Cerebellar cortex (tissue), 1 donor: ENCODE measurements at regions not wholly inside any gene's neighbourhood (a gene's known extent, or its start where the extent isn't known, plus 50 kb on each side); places are given as distances from the start of the nearest gene placed in this dataset.
A peak's percentile ranks its signal among the peaks of the same experiment; 100 is the strongest.

Experiments
- DNase-seq: peaks from one replicate; pipeline ENCODE4 v3.0.0-alpha.2; 2015; ENCODE audit warnings: low spot score

GRCh38 chr4:1511441-1512041, 105.3 kb upstream of the NKX1-1 start:
- DNase-seq, result peak; percentile 26

DNA sequence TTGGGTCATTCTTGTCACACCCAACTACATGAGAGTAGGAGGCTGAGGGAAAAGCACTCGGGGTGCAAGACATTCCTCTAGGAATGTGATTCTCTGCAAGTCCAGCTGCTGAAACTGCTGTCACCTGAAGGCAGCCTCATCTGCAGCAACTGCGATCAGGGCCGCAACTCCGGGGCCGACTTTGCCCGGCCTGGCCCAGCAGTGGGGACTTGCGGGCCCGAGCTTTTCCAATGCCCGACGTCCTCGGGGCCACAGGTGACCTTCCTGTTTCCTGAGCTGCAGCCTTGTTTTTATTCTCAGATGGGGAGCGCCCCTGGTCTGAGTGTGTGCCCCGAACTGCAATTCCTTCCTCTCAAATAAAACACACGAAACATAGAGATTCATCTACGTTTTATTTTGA, 104.7 kb upstream of the NKX1-1 start:
- no peak for DNase-seq

GRCh38 chr4:1509366-1509765, 103.1 kb upstream of the NKX1-1 start:
- DNase-seq, result no peak

DNA sequence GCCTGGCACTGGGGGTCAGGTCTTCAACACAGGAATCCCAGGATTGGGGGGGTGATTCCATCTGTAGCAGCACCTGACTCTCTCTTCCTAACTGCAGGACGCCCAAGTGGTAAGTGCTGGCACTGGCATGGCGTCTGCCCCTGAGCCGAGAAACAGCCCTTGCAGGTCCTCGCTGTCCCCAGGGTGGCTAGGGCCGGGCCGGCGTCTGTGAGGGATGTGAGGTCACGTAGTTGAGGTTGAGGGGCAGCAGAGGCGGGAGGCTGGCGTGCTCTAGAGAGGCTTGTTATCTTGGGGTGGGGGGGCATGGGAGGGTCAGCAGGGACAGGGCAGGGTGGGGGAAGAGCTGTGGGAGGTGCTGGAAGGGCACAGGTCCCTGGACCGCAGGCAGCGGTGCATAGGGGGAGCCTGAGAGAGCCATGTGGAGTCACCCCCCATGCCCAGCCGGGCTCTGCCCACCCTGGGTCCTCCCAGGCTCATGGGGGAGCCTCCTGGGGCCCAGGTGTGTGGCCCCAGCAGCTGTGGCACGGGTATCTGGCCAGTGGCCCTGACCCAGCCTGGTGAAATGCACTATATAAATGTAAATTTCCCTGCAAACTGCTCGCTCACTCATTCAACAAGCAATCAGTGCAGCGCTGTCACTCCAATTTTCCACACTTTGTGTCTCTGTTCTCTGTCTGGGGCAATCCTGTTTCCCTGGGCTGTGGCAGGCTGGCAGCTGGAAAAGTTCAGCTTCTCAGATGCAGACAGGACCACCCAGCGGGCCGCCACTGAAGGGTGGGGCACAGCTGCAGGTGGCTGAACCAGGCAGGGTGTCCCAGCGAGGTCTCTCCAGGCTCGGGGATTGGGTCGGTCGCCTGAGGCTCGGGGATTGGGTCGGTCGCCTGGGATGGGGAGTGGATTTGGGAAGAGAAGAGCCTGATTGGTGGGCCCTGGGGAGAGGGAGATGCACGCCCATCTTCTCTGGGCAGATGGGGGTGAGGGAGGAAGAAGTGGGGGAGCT, 102.2 kb upstream of the NKX1-1 start:
- no peak for DNase-seq

- no peak for DNase-seq
Observed at GRCh38 chr4:1506956-1507721, 100.9 kb upstream of the NKX1-1 start.

DNA sequence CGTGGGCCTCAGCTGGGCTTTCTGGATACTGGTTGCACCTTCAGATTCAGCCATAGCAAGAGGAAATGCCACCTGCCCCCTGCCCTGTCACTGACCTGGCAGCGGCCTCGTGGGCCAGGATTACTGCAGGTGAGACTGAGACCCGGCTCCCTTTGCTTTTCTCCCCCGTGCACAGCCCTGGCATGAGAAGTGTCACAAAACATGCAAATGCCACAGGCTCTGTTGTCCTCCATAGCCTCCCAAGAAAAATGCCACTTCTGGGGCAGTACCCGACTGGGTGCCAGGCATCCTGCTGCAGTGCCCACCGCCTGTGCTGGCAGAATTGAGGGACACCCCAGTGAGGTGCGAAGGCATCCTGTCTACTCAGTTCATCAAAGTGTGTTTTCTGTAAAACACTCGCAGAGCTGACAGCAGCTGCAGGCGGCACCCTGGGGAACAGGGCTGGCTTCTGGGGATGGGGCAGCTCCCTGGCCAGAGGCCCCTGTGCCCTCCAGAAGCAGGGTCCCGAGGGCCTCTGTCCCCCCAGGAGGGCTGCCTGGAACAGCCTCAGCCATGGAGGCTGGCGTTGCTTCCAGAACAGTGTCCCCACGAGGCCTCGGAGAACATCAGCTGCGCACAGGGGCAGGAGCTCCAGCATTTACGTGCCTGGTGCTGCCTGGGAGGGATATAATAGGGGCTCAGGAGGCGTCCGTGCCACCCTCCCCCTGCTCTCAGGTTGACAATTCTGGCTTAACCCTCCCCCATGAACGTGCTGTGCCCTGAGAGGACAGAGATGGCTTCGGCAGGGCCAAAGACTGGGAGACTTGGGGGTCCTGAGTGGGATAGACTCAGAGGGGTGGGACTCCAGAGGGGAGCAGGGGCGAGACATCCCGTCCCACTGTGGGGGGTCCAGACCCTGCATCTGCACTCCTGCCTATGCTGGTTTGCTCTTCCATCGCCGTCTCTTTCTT, 99.5 kb upstream of the NKX1-1 start:
- DNase-seq, result no peak

DNA sequence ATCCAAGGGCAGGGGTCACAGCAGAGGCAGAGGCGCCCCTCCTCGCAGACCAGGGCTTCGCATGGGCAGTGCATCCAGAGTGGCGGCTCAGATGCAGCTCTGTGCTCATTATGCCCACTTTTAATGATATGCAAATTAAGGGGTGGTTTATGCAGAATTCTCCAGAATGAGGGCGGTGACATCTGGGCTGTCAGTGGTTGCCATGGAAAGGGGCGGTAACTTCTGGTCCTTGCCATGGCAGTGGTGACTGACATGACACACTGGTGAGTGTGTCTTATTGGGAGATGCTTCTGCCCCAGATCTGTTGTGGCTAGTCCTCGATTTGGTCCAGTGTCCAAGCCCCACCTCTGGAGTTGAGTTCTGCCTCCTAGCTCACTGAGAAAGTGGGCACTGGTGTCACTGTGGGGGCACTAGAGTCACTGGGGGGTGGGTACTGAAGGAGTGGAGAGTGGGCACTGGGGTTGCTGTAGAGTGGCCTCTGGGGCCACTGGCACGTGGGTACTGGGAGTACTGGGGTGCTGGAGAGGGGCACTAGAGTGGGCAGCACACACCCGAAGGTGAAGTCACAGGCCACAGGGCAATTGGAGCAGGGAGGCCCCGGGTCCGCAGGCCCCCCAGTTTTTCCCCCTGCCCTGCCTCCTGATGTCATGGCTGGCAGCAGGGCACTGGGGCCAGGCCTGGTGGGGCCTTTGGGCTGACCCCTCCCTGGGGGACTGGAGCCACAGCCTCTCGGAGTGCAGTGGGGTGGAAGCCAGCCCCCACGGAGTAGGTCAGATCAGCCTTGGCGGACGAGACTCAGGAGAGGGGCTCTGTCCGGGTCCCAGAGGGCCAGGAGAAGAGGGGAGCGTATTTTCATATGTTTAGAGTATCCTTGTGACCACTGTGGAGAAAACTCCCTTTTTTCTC, 98.6 kb upstream of the NKX1-1 start:
- no peak for DNase-seq

- no peak for DNase-seq
Observed at GRCh38 chr4:1503583-1504471, 97.6 kb upstream of the NKX1-1 start.

- no peak for DNase-seq
Observed at GRCh38 chr4:1502976-1503375, 96.7 kb upstream of the NKX1-1 start.

GRCh38 chr4:1502501-1502886, 96.3 kb upstream of the NKX1-1 start:
- DNase-seq, result no peak

DNA sequence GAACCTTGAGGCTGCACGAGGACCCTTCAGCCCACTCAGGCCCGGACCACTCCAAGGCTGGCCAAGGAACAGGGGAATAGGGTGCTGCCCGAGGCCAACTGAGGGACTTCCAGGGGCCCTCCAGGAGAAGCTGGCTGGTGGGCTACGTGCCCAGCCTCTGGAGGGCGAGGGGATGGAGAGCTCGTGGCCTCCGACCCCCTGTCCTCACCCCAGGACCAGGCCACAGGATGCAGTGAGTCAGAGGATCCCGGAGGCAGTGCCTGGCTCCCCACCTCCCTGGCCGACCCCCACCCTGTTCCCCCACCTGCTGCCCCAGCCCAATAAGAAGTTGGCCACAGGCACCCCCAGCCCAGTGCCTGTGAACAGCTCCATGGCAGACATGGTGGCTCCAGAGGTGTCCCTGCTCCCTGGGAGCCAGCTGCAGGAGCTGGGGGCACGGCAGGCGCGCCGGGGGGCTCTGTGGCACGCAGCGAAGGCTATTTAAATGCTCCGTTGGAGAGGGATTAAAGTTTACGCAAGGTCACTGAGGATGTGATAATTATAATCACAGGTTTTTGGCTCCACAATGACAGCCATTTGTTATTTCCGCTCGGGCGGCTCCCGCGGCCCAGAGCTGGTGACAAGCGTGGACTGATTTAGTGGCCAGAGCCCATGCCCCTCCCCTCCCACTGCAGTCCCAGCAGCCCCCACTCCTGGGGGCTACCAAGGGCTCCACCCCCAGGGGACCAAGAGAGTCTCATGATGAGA, 95.7 kb upstream of the NKX1-1 start:
- no peak for DNase-seq

DNA sequence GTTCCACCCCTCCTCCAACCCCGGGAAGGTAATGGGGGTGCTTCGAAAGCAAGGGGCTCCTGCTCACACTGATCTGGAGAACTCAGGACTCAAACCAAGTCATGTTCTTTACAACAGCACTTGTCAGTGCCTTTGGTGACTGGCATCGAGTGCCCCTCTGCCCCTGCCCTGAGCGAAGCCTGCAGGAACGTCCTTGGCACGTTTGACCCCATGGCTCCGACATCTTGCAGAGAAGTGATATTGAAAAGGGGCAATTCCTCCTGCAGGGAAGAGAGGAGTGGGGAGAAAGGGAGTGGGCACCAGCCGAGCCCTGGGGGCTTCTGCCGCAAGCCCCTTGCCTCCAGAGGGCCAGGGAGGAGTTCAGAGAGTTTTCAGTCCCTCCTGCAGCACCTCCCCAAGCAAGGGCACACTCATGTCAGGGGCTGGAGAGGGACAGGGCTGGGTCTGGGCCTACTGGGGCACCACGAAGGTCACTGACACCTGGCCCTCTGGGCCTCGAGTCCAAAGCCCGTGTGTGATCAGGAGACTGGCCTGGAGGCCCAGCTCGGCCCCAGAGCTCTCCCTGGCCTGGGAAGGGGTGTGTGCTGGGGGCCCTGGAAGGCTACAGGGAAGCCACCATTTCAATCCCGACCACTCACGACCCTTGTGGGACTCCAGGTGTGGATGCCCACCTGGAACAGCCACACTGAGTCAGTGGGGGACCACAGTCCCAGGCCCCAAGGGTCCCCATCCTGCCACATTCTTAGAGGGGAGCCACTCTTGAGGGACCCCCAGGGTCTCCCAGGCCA, 94.9 kb upstream of the NKX1-1 start:
- no peak for DNase-seq

- no peak for DNase-seq
Observed at GRCh38 chr4:1500231-1500965, 94.2 kb upstream of the NKX1-1 start.

DNA sequence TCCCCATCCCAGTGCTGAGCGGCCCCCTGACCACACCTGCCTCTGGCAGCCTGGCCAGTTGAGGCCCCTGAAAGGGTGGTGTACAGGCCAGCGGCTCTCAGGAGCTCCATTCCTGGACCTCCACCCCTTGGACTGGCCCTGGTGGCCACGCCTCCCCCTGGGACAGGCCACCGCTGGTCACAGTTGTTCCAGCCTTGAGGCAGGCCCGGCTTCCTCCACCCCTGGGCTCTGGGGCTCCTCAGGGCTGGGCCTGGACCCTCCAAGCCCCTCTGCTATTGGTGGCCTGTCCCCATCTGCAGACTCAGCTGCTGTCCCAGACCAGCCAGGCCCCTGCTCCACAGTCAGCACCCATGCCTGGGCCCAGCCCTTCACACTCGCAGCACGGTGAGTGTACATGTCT, 93.2 kb upstream of the NKX1-1 start:
- no peak for DNase-seq

DNA sequence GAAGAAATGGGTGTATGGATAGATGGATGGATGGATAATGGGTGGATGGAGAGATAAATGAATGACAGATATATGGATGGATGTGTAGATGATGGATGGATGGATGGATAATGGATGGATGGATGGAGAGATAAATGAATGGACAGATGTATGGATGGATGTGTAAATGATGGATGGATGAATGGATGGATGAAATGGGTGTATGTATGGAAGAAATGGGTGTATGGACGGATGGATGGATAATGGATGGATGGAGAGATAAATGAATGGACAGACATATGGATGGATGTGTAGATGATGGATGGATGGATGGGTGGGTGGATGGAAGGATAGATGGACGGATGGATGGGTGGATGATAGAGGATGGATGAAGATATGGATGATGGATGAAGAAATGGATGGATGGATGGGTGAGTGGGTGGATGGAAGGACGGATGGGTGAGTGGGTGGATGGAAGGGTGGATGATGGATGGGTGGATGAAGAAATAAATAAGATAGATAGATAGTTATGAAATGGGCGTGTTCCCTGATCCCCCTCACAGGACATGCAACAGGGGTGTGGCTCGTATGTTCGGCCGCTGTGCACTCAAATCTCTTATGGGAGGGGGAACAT, 91.1 kb upstream of the NKX1-1 start:
- DNase-seq, result no peak

- DNase-seq, result no peak
Observed at GRCh38 chr4:1496116-1496642, 89.9 kb upstream of the NKX1-1 start.
